8988T (cell line): ENCODE measurements at regions not wholly inside any gene's neighbourhood (a gene's known extent, or its start where the extent isn't known, plus 50 kb on each side); places are given as distances from the start of the nearest gene placed in this dataset.

Source experiments
- DNase-seq: peaks from one replicate; pipeline ENCODE4 v3.0.0; 2011

DNA sequence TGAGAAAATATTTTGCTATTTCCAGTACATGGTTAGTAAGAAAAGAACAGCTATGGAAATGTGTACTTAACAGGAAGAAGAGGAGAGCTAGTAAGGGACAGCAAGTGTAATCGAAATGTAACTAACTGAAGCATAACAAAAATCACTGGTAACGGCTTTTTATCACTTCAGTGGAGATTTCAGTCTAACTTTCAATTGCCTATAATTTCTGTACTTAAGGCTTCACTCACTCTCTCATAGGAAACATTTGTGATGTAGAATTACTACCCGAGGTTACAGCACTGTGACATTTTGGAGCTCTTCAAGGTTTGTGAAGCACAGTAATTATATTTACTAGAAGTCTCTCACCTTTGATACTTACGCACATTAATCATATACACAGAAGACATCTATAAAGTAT lies 1119.1 kb downstream of the AMY1C start:
- no peak for DNase-seq

DNA sequence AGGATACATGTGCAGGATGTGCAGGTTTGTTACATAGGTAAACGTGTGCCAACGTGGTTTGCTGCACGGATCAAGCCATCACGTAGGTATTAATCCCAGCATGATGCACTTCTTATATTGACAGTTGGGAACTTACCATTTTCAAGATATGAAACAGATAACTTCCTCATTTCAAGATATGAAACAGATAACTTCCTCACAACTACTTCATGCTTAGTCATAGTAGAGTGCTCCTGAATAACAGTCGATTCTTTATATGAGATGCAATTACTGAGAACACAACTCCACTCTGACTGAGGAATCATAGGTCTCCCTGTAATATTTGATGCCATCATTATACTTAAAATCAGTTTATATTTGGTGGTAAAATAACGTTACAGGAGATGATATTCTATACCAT lies 1124.3 kb downstream of the AMY1C start:
- no peak for DNase-seq

DNA sequence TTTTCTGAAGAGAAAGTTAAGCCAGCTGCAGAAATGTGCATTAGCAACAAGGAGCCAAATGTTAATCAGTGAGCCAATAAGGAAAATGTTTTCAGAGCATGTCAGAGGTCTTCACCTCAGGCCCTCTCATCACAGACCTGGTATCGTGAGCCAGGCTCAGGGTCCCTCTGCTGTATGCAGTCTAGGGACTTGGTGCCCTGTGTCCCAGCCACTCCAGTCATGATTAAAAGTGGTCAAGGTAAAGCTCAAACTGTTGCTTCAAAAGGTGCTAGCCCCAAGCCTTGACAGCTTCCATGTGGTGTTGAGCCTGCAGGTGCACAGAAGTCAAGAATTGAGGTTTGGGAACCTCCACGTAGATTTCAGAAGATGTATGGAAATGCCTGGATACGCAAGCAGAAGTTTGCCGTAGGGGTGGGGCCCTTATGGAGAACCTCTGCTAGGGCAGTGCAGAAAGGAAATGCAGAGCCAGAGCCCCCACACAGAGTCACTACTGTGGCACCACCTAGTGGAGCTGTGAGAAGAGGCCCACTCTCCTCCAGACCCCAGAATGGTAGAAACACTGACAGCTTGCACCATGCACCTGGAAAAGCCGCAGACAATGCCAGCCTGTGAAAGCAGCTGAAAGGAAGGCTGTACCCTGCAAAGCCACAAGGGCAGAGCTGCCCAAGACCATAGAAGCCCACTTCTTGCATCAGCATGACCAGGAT lies 1128.7 kb downstream of the AMY1C start:
- DNase-seq = no peak

DNA sequence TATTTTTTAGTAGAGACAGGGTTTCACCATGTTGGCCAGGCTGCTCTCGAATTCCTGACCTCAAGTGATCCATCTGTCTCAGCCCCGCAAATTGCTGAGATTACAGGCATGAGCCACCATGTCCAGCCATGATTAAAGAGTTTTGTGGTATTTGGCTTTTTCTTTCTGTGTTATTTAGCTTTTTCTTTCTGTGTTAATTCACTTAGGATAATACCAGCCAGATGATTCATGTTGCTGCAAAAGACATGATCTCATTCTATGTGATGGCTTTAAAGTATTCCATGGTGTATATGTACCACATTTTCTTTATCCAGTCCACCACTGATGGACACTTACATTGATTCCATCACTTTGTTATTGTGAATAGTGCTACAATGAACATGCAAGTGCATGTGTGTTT lies 1135.2 kb downstream of the AMY1C start:
- DNase-seq = no peak

DNA sequence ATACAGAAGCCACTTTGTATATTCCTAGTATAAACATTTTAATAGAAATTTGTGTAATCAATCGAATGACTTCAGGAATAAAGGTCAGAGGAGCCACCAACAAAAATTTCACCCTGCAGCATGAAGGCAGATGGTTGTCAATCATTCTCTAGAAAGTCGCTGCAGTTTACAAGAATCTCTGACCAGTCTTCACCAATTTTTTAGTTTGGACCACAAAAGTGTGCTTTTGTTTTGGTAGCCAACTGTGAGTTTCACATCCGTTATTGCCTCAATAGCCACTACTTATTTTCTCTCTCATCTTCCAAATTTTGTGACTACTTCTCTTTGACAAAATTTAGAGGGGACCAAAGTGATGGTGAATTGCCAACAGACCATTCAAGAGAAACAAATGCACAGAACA lies 1155.6 kb downstream of the AMY1C start:
- no peak for DNase-seq

DNA sequence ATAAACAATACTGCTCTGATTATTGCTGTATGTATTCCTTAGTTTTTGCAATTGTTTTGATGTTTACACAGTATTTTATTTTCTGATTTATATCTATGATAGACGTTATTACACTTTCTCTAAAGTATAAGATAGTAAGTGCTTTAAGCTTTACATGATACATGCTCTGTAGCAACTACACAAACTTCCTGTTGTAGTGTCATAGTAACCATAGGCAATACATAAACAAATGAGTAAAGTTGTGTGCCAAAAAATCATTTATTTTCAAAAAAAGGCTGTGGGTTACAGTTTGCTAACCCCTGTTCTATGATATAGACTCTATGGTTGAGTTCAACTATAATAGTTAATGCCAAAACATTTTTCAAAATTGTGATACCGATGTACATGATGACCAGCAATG lies 1156.4 kb downstream of the AMY1C start:
- DNase-seq = no peak

DNA sequence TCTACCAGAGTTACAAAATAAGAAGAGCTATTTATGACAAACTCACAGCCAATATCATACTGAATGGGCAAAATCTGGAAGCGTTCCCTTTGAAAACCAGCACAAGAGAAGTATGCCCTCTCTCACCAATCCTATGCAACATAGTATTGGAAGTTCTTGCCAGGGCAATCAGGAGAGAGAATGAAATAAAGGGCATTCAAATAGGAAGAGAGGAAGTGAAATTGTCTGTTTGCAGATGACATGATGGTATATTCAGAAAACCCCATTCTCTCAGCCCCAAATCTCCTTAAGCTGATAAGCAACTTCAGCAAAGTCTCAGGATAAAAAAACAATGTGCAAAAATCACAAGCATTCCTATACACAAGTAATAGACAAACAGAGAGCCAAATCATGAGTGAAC lies 1169.5 kb downstream of the AMY1C start:
- no peak for DNase-seq

DNA sequence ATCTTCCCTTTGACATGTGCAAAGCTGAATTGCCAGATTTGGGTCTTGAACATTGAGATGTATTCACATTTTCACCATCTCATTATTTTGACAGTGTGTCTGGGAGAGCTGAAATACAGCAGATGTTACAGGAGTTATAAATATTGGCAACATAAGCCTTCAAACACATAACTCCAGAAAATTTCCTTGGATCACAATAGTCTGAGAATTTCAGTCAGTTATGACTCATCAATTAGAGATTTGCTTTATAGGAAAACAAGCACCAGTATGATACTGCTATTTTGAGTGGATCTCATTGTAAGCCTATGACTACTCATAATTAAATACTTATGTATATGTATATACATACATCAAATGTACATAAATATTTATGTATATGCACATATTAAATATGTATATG lies 1171.8 kb downstream of the AMY1C start:
- no peak for DNase-seq

DNA sequence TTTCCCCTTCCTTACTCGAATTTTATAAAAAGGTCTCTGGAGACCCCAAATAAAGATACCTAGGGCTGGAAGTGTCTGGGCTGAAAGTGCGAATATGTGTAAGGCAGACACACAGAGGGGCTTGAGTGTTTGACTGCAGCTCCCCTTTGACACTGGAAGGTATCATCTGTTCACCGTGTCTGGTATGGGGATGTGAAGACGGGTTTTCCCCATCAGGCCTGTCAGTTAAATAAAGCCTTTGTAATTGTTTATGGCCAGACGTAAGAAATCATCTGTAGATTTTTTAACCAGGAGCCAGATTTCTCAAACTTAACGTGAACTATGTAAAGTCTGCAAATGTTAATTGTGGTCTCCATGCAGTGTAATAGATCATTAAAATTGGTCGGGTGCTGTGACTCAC lies 1173.4 kb downstream of the AMY1C start:
- DNase-seq = no peak

DNA sequence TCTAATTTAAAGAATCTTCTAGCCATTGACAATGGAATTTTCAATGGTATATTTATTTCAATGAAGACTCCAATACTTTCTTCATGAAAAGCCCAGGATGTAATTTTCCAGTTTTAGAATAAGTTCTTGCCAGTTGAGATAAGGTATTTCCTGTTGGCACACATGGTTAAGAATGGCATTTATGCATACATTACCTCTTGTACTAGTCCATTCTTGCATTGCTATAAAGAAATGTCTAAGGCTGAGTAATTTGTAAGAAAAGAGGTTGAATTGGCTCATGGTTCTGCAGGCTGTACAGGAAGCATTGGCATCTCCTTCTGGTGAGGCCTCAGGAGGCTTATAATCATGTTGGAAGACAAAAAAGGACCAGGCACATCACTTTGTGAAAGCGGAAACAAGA lies 1179.6 kb downstream of the AMY1C start:
- DNase-seq = no peak

DNA sequence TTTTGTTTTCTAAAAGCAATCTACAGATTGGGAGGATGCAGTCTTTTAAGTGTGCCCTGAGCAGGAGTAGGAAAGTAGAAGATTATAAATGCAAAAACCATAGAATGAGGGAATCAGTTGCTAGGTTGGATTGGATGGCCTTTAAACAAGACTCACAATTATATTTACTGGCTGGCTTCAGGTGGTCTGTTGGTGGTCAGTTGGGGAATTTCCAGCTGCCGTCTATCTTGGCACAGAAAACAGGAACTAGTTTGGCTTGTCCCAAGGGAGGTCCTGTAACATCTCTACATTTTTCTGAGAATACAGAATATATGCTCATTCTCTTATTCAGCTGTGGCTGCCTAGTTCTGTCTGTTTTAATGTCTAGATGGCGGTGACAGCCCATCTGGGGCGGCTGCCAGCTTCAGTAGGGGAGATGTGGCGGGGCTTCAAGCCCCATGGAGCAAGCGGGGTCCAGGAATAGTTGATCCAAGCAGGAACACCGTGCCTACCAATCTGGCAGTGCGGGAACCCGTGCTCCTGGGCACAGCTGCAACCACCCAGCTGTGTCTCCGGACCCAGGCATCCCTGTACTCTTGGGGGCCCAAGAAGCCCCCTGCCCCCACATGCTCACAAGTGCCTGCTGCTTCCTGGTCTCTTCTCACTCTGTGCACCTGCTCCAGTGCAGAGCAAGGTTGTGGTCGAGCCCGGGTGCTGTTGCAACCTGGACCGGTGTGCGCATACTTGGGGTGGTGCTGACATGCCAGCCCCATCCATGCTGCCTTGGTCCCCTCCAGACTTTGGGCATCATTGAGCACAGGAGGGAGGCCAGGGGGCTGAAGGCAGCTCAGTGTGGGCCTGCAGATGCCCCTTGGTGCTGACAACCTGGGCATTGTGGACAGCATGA lies 1182.6 kb downstream of the AMY1C start:
- no peak for DNase-seq

DNA sequence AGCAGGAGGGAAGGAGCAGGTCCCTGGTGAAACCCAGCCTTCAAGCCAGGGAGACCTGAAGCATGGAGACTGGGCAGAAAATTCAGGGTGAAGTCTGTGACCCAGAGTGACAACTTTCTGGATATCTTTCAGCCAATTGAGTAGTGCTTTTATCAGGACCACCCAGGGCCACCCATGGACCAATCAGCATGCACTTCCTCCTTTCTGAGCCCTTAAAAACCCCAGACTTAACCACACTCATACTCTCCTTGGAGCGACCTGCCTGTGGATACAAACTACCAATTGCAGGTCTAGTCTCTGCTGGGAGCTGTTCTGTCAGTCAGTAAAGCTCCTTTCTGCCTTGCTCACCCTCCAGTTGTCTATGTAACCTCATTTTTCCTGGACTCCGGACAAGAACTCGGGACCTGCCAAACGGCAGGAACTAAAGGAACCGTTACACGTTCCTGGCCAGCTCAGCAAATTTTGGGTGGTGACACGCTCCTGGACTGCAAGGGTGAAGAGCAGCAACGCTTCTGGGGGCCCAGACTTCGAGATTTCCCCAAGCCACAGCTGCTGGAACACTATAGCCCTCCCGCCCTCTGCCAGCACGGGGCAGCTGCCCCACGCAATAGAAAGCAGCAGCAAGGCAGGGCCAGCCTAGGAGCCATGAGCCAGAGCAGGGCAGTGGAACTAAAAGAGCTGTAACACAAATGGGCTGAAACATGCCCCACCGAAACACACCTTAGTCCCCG lies 1183.4 kb downstream of the AMY1C start:
- DNase-seq = no peak

DNA sequence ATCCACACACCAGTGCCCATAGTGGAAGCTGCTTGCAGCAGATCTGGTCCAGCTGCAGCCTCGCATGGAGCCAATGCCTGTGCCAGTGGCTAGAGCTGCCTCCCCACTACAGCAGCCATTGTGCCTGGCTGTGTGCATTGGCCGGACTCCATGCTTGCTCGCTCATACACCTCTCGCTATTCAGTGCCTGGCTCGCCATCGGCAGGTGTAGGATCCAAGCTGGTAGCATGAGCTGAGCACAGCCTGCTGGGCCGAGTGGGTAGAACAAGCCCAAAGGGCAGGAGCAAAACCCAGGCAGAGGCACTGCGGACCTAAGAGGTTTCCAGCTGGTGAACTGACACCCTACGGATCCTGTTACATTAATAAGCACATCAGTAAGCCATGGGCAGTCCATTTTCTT lies 1184.1 kb downstream of the AMY1C start:
- DNase-seq = no peak

DNA sequence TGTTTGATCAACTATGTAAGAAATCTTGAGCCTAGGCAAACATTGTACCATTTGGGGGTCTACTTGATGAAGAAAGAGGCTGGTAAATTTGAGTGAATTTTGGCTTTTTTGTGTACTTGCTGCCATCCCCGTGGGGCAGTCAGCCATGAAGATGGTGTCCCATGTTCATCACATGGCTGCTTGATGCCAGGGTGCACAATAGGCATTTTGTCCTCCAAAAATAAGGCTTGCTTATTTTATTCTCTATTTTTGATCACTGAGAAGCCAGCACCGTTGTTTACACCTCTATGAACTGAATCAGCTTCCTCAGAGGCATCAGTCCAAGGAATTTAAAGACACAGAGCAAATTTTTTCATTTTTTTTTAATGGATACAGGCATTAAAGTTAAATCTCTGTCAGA lies 1195.7 kb downstream of the AMY1C start:
- no peak for DNase-seq

DNA sequence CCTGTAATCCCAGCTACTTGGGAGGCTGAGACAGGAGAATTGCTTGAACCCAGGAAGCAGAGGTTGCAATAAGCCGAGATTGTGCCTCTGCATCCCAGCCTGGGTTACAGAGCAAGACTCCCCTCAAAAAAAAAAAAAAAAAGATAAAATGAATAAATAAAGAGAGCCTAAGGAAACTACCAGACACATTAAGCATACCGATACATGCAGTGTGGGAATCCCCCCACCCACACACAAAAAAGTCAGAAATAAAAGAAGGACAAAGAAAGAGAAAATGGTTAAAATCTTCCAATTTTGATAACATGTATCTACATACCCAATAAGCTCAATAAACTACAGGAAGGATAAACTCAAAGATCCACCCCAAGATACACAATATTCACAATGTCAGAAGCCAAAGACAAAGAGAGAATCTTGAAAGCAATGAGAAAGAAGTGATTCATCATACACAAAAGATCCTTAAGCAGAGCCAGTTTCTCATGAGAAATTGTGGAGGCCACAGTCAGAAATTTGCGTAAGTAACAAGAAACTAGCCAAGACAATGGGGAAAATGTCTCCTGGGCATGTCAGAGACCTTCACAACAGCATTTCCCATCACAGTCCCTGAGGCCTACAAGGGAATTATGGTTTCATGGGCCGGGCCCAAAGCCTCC lies 1197.0 kb downstream of the AMY1C start:
- no peak for DNase-seq

DNA sequence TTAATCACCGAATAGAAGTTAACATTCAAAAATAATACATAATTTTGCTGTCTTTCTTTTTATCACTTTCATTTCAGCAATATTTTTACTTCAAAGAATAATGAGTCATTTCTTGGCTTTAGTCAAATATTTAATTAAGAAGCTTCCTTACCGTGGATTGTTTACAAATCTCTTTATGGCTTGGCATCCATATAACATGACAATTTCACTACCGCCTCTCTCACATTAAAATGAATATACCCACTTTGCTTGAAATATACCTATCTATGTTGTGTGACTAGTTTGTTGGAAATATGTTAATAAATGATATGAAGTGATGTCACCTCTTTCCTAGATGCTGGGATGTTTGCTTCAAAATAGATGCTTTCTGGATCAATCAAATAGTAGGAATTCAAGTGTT lies 1203.9 kb downstream of the AMY1C start:
- DNase-seq = no peak

DNA sequence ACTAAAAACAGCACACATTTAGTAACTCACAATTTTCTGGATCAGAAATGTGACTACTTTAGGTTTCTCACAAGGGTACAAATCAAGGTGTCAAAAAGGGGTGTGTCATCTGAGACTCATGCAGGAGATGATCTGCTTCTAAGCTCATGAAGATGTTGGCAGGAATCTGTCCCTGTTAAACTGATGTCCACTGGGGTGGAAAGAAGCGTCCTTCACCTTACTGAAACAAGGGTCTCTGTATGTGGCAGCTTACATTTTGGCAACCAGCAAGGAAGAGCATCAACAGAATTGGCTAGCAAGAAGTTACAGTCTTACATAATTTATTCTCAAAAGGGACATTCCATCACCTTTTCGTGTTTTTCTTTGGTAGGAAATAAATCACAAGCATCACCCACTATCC lies 1223.8 kb downstream of the AMY1C start:
- DNase-seq = no peak

DNA sequence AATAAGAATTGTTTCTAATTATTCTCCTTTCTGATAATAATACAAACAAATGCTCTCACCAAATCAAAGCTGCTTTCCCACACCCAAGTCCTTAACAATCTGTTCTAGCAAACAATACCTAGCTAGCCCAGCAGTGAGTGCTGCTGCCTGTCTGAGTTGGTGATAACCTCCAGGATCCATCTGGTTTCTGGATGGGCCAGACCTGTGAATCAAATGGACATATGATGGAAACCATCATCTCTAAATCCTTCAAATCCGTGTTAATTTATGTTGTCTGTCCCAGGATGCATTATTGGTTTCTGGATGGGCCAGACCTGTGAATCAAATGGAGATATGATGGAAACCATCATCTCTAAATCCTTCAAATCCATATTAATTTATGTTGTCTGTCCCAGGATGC lies 1230.0 kb downstream of the AMY1C start:
- DNase-seq = no peak

DNA sequence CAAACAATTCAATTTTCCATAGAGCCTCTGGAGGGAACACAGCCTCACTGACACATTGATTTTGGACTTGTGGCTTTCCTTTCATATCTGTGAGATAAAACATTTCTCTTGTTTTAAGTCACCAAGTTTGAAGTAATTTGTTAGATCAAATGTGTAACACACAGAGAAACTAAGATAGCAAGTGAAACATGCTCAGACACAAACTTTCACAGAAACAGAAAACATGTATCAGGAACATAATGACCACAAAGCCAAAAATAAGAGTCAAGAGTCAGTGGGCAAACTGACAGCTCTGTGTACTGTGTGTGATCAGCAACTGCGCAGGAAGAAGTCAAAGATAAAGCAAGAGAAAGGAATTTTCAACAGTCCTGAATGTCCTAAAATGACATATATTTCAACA lies 1237.5 kb downstream of the AMY1C start:
- DNase-seq = no peak

DNA sequence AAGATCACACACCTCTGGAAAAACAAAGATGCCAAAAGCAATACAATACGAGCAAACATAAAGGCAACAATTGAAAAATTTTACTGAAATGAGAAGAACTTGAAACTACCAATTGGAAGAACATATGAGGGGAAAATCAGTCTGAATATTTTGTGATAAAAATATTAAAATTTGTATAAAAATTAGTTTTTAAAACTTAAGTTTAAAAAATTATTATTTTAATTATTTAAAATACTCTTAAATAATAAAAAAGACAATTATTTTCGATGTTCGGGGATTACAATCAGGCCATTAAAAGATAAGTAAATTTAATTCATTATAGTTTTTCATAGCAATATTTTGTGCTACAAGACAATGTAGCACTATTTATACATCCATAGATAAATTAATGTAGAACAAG lies 1239.3 kb downstream of the AMY1C start:
- DNase-seq = no peak

DNA sequence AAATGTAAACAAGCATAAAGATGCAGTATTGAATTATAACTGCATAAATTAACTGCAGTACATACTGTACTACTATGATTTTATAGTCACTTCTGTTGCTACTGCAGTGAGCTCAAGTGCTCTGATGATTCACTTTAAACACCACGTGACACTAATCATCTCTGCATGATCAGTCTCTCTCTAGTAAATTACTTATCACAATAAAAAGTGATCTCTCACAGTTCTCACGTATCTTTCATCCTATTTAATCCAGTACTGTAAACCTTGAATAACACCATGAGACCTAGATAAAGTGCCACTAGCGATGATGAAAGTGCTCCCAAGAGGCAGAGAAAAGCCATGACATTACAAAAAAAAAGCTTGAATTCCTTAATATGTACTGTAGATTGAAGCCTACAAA lies 1242.0 kb downstream of the AMY1C start:
- DNase-seq = no peak

DNA sequence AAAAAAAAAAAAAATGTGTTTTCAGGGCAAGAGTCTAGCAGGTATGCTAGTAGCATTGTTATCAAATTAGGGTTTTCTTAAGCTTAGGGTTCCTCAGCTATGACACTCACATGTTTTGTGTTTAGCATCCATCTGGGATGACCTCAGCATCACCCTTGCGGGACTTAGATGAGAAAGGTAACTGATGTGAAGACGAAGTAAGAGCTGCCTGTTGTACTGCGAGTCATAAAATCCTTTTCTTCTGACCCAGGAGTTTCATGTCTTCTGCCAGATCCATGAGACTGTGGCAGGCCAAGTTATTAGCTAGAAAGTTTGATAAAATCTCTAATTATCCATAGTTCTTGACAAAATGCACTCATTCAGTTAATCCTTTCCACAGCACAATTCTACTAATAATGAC lies 1251.1 kb downstream of the AMY1C start:
- DNase-seq = no peak

DNA sequence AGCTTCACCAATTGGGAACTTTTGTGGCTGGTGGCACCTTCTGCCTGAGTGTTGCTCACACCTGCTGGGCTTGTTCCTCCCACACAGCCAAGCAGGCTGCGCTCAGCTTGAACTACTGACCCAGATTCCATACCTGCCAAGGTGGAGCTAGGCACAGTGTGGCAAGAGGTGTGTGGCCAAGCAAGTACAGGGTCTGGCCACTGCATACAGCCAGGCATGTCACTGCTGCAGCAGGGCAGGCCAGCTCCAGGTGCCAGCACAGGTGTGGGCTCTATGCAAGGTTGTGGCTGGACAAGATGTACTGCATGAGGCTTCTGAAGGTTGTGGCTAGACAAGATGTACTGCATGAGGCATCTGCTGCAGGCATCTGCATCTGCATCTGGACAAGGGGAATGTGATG lies 1254.8 kb downstream of the AMY1C start:
- no peak for DNase-seq
